ENCODE measurements at regions not wholly inside any gene's neighbourhood (a gene's known extent, or its start where the extent isn't known, plus 50 kb on each side); places are given as distances from the start of the nearest gene placed in this dataset.

DNA sequence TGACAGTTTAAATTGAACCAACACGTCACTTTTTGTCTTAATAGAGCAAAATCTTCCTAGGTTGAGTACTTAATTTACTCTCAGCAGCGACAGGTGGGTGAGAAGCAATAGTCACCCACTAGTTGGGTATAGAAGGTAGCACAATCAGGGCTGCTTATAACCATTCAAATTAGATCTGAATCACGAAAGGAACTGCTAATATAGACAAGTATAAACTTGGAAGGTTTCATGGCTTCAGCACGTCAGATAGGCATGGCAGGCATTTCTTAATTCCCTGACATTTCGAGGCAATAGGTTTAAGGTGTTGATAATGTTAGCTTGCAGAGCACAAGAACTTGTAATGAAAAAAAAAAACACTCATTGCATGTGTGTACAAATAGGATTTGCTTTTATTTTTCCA lies 853.4 kb downstream of the PCDH7 start:
- no peak for DNase-seq (ENCODE audit: extremely low read depth, insufficient read length)
- Histone ChIP-seq H3K36me3 (ENCODE audit: control insufficient read depth, insufficient read depth, low read length) (no peaks in the 10 kb centered on the region), H3K4me3 (replicated peaks; ENCODE audit: low read depth, low read length) (no peak overlapping the region), H3K27me3 (replicated peaks; ENCODE audit: control insufficient read depth, insufficient read depth, low read length) (no peaks in the 10 kb centered on the region)
- TF ChIP-seq, protein P1, sequence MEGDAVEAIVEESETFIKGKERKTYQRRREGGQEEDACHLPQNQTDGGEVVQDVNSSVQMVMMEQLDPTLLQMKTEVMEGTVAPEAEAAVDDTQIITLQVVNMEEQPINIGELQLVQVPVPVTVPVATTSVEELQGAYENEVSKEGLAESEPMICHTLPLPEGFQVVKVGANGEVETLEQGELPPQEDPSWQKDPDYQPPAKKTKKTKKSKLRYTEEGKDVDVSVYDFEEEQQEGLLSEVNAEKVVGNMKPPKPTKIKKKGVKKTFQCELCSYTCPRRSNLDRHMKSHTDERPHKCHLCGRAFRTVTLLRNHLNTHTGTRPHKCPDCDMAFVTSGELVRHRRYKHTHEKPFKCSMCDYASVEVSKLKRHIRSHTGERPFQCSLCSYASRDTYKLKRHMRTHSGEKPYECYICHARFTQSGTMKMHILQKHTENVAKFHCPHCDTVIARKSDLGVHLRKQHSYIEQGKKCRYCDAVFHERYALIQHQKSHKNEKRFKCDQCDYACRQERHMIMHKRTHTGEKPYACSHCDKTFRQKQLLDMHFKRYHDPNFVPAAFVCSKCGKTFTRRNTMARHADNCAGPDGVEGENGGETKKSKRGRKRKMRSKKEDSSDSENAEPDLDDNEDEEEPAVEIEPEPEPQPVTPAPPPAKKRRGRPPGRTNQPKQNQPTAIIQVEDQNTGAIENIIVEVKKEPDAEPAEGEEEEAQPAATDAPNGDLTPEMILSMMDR (IDR thresholded peaks at IDR 0.05; ENCODE audit: insufficient read depth, low read length, poor library complexity, severe bottlenecking) = no peak

DNA sequence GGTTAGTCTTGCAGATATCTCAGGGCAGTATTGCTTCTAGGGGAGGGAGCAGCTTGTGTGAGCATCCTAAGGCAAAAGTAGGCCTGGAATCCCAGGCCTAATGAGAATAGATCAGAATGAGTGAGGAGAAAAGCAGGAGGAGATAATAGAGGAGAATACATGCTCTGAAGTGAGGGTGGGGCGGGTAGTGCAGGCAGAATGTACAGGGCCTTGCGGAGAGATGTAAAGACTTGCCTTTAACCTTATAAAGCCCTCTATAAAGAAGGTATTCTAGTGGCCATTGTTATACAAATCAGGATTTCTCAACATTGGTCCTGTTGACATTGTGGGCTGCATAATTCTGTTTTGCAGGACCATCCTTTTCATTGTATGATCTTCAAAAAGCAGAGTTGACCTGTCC lies 855.3 kb downstream of the PCDH7 start:
- TF ChIP-seq, protein P1 (IDR thresholded peaks at IDR 0.05; ENCODE audit: insufficient read depth, low read length, poor library complexity, severe bottlenecking) = no peak

DNA sequence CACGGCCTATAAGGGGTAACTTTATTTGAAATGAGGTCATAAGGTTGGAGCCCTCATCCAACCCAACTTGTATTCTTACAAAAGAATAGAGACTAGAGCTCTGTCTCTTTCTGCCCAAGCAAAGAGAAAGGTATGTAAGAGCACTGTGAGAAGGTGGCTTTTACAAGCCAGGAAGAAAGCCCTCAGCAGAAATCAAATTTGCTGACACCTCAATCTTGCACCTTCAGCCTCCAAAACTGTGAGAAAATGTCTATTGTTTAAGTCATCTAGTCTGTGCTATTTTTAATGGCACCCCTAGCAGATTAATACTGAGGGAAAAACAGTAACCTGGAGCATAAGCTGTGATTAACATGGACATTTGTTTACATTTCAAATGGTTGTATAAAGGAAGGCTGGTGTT lies 860.7 kb downstream of the PCDH7 start:
- no peaks in the 10 kb centered on the region for H3K27me3 ChIP-seq (replicated peaks; ENCODE audit: control insufficient read depth, insufficient read depth, low read length)
- TF ChIP-seq, protein P1 (IDR thresholded peaks at IDR 0.05; ENCODE audit: insufficient read depth, low read length, poor library complexity, severe bottlenecking) = no peak
- no peaks in the 10 kb centered on the region for H3K36me3 ChIP-seq (ENCODE audit: control insufficient read depth, insufficient read depth, low read length)
- no peak overlapping the region for H3K4me3 ChIP-seq (replicated peaks; ENCODE audit: low read depth, low read length)
- no peak for DNase-seq (ENCODE audit: extremely low read depth, insufficient read length)

More for the DNA sequence above, 855.3 kb downstream of the PCDH7 start:
- Histone ChIP-seq H3K4me3 (replicated peaks; ENCODE audit: low read depth, low read length) (no peak overlapping the region), H3K36me3 (ENCODE audit: control insufficient read depth, insufficient read depth, low read length) (no peaks in the 10 kb centered on the region), H3K27me3 (replicated peaks; ENCODE audit: control insufficient read depth, insufficient read depth, low read length) (no peaks in the 10 kb centered on the region)
- DNase-seq (ENCODE audit: extremely low read depth, insufficient read length) = no peak

DNA sequence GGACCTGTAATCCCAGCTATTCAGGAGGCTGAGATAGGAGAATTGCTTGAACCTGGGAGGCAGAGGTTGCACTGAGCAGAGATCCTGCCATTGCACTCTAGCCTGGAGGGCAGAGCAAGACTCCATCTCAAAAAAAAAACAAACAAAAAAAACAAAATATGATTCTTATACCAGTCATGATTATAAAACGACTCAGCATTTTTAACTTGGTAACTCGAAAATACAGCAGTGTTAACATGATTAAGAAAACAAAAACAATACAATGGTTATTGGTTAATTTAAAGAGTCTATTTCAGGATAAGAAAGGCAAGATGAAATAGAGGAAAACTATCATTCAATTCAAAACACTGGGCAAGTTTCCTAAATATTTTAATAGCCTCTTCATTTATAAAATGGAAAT lies 865.3 kb downstream of the PCDH7 start:
- Histone ChIP-seq H3K36me3 (ENCODE audit: control insufficient read depth, insufficient read depth, low read length) (no peaks in the 10 kb centered on the region), H3K4me3 (replicated peaks; ENCODE audit: low read depth, low read length) (no peak overlapping the region), H3K27me3 (replicated peaks; ENCODE audit: control insufficient read depth, insufficient read depth, low read length) (no peaks in the 10 kb centered on the region)
- TF ChIP-seq, protein P1 (IDR thresholded peaks at IDR 0.05; ENCODE audit: insufficient read depth, low read length, poor library complexity, severe bottlenecking) = no peak
- DNase-seq (ENCODE audit: extremely low read depth, insufficient read length) = no peak

DNA sequence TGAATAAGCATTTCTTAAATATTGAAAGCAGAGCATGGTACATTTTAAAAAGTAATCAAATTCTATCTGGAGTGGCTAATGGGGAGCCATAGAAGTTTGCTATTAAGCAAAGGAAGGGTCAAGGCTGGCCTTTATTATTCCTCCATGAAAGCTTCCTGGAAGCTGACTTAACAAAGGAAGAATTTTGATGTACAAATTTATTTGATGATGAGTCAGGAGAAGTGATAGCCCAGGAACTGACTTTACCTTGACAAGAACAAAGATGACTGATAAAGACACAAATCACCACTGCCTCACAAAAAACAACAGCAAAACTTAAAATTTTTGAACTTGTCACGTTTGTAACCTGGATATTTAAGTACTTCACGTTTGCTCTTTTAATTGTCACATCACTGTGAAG lies 872.1 kb downstream of the PCDH7 start:
- H3K36me3 ChIP-seq (ENCODE audit: control insufficient read depth, insufficient read depth, low read length) = no peaks in the 10 kb centered on the region
- no peak for DNase-seq (ENCODE audit: extremely low read depth, insufficient read length)
- TF ChIP-seq, protein P1 (IDR thresholded peaks at IDR 0.05; ENCODE audit: insufficient read depth, low read length, poor library complexity, severe bottlenecking) = no peak
- no peaks in the 10 kb centered on the region for H3K27me3 ChIP-seq (replicated peaks; ENCODE audit: control insufficient read depth, insufficient read depth, low read length)
- H3K4me3 ChIP-seq (replicated peaks; ENCODE audit: low read depth, low read length) = no peak overlapping the region

DNA sequence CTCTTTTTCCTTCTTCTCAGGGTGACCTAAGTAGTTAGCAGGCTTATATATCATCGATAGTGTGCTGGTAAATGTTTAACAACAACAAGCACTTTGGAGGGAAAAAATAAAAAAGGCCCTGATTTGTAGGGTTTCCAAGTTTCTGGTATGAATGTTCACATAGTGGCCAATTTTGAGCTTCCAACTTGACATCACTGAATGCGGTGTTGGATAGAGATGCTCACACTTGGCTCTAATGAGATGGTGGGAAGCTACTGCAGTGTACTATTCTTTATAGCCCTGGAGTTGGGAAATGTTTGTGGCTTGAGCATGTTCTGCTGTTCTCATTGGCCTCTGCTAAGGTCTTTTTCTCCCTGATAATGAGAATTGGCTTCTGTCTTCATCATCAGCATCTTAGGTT lies 875.3 kb downstream of the PCDH7 start:
- no peak for DNase-seq (ENCODE audit: extremely low read depth, insufficient read length)
- H3K4me3 ChIP-seq (replicated peaks; ENCODE audit: low read depth, low read length) = no peak overlapping the region
- H3K36me3 ChIP-seq (ENCODE audit: control insufficient read depth, insufficient read depth, low read length) = no peaks in the 10 kb centered on the region
- TF ChIP-seq, protein P1 (IDR thresholded peaks at IDR 0.05; ENCODE audit: insufficient read depth, low read length, poor library complexity, severe bottlenecking) = no peak
- H3K27me3 ChIP-seq (replicated peaks; ENCODE audit: control insufficient read depth, insufficient read depth, low read length) = no peaks in the 10 kb centered on the region
